Epidermal melanocyte (primary cell): ENCODE measurements at regions not wholly inside any gene's neighbourhood (a gene's known extent, or its start where the extent isn't known, plus 50 kb on each side); places are given as distances from the start of the nearest gene placed in this dataset.
"Not testable (repeated sequence)": the region's sequence is repeated elsewhere in the genome, so short reads cannot be mapped to it uniquely, and the experiment has no call there.

Experiments used
- DNase-seq: peaks from one replicate; pipeline ENCODE4 v3.0.0; 2011; ENCODE audit warnings: low spot score; ENCODE audit not compliant: insufficient read length

DNA sequence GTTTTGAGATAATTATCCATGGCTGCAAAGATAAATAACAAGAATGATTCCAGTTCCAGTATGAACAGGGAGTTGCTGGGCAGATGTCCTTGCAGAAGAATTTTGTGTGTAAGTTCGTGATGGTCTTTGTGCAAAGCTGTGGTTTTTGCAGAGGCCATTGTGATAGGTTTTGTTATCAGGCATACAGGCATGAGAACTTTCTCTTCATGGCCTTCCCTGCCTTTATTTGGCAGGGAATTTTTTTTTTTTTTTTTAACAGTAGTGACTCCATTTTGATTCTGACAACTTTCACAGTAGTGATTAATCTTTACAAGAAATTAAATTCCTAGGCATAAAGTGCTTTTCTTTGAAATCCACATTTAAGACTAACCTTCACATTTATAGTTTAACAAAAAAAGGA is 1999.5 kb upstream of the CDH6 start:
- no peak for DNase-seq

DNA sequence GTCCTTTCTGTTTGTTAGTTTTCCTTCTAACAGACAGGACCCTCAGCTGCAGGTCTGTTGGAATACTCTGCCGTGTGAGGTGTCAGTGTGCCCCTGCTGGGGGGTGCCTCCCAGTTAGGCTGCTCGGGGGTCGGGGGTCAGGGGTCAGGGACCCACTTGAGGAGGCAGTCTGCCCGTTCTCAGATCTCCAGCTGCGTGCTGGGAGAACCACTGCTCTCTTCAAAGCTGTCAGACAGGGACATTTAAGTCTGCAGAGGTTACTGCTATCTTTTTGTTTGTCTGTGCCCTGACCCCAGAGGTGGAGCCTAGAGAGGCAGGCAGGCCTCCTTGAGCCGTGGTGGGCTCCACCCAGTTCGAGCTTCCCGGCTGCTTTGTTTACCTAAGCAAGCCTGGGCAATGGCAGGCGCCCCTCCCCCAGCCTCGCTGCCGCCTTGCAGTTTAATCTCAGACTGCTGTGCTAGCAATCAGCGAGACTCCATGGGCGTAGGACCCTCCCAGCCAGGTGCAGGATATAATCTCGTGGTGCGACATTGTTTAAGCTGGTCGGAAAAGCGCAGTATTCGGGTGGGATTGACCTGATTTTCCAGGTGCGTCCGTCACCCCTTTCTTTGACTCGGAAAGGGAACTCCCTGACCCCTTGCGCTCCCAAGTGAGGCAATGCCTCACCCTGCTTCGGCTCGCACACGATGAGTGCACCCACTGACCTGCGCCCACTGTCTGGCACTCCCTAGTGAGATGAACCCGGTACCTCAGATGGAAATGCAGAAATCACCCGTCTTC is 2002.0 kb upstream of the CDH6 start:
- not testable (repeated sequence) for DNase-seq

DNA sequence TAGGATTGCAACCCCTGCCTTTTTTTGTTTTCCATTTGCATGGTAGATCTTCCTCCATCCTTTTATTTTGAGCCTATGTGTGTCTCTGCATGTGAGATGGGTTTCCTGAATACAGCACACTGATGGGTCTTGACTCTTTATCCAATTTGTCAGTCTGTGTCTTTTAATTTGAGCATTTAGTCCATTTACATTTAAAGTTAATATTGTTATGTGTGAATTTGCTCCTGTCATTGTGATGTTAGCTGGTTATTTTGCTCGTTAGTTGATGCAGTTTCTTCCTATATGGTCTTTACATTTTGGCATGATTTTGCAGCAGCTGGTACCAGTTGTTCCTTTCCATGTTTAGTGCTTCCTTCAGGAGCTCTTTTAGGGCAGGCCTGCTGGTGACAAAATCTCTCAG is 2003.1 kb upstream of the CDH6 start:
- DNase-seq: not testable (repeated sequence)

DNA sequence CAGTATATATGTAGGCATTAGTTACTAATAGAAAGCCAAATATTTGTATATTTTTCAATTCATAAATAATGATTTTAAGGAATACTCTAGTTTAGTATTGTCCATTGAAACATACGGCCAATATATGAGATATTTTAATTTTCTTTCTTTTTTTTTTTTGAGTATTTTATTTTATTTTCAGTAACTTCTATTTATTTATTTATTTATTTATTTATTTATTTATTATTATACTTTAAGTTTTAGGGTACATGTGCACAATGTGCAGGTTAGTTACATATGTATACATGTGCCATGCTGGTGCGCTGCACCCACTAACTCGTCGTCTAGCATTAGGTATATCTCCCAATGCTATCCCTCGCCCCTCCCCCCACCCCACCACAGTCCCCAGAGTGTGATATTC is 2007.1 kb upstream of the CDH6 start:
- DNase-seq: not testable (repeated sequence)

DNA sequence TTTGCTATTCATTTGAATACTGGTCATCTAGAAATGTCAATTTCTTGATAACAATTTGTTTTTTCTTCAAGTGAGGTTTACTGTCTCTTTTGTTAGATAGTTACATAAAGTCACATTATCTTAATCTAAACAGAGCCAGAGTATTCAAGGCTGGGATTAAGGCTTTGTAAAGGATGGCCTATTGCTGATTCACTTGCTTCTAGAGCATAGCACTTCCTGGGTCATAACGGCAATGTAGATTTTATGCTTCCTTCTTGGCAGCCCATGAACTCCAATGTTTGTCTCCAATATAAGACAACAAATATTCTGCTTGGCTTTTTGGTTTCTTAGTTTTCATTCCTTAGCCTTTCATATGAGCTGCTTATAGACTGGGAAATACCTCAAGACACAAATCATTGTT is 2007.9 kb upstream of the CDH6 start:
- no peak for DNase-seq

GRCh38 chr5:29175774-29176173 is 2017.7 kb upstream of the CDH6 start:
- DNase-seq: no peak

DNA sequence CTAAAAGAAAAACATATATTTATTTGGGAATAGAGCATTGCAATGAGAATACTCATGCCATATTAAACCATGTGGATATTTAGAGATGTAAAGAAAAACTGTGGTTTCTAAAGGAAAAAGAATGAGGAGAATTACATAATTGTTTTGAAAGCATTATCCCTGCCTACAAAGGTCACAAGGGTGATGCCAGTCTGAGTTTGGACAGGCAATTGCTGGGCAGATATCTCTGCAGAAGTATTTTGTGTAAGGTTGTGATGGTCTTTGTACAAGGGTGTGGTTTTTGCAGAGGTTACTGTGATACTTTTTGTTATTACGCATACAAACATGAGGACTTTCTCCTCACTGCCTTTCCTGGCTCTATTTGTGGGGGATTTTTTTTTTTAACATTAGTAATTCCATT is 2022.9 kb upstream of the CDH6 start:
- DNase-seq: no peak

DNA sequence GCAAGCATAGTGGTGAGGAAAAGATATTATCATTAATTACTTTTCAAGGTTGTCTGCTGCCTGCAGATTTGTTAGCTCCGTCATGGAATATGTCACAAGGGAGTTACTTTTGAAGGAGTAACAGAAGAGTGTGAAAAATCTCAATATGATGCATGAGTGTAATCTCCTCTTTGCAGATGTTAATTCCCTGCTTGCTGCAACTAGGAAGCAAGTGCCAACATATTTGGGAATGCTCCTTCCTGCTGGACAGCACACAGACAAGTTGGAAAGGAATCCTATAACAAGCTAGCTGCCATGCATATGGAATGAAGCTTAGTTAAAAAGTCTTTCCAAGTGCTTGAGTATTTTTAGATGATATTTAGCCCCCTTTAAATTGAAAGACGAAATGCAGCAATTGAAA is 2023.6 kb upstream of the CDH6 start:
- DNase-seq: no peak

DNA sequence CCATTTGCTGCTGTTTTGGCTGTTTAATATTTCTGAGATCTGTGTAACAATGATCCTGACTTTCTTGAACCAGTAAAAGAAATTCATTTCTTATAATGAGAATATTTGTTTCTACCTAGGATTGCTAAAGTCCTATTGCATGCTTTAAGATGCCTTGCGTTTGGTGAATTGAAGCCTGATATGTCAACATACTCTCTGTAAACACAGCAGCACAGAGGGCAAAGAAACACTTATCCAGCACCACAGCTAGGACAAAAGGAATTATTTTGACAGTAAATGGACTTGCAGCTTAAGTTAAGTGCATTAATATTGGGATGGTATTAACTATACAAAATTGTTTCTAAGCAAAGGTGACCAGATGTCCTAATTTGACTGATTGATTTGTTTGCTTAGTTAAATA is 2031.2 kb upstream of the CDH6 start:
- DNase-seq: no peak

DNA sequence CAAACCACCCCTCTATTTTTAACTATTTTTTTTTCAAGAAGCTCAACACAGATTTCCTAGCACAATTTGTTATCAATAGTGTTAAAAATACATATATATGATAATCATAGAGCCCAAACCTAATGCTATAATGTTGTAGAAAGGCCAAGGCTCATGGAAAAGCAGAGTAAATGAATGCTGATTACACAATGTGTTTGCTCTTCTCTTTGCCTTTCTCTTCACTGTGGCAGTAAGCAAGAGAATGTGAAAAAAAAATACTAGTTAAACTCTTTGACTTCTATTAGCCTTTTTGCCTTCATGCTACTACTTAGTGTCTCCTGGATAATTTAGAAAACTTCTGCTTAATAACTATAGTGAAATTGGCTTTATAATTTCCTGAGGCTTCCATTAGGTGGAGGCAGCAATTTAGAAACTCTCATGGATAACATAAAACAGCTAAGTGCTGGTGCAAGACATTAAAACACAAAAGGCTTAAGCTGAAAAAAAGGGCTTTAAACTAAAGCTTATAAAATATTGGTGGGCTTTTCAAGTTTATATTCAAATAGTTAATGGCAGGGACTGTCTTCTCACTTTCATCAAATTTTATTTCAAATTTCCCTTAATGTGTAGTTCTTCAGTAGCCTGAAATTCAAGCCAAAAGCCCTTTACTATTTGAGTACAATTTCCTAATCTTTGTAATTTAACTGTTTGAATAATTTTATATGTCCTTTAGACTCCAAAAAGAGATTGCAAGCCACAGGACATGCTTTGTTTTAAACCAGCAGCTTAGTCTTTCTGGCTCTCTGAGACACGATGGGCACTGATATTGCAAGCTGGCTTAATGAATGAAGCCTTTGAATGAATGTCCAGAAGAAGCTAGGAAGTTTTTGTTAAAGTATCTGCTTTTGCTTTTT is 2031.8 kb upstream of the CDH6 start:
- no peak for DNase-seq

DNA sequence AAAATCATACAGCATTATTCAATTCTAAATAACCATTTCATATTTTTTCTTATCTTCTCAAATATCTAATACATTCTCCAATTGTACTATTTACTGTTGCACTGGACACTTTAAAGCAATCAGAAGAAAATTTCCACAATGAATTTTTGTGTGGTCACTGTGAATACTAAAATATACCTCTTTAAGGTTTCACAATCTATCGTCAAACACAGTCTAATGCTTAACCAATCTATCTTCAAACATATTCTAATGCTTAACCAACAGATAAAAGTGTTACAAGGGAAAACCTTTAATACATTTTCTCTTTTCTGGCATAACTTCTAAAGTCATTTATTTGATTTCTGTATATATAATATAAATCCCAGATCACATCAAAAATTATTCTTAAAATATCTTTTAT is 2035.5 kb upstream of the CDH6 start:
- no peak for DNase-seq

GRCh38 chr5:29150840-29151239 is 2042.6 kb upstream of the CDH6 start:
- DNase-seq: no peak

GRCh38 chr5:29148581-29148980 is 2044.9 kb upstream of the CDH6 start:
- DNase-seq: no peak

- no peak for DNase-seq
These were observed 2045.4 kb upstream of the CDH6 start for GRCh38 chr5:29148073-29148472.

DNA sequence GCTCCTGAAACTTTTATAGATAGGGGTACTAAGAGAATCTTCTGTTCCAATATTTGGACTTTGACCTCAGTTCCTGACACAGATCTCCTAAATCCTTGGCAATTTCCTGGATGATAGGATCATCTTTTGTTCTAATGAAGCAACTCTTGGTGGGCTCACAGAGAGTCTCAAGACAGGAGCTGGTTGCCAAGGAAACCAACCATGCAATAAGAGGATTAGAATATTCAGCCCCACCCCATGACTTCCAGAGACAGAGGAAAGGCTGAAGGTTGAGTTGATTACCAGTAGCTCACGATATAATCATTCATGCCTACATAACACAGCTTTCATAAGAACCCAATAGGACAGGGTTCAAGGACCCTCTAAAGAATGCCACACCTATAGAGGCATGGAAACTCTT is 2050.2 kb upstream of the CDH6 start:
- no peak for DNase-seq

DNA sequence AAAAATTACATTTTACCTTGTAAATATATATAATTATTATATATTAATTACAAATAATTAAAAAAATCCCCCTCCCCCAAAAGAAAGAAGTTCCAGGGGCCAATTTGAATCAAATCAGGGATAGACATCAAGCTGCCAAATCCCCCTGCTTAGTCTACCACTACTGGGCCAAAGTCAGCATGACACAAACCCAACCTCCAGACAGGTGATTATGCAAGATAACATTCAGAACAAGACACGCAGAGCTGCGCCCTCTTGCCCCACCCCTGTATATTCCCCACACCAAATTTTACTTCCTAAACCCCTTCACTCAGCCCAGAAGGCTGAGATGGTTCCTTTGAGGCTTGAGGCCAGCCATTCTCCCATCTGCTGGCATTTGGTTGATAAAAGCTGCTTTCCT is 2059.1 kb upstream of the CDH6 start:
- no peak for DNase-seq

- no peak for DNase-seq
These were observed 2062.2 kb upstream of the CDH6 start for GRCh38 chr5:29131285-29131684.

GRCh38 chr5:29130786-29131185 is 2062.7 kb upstream of the CDH6 start:
- no peak for DNase-seq

DNA sequence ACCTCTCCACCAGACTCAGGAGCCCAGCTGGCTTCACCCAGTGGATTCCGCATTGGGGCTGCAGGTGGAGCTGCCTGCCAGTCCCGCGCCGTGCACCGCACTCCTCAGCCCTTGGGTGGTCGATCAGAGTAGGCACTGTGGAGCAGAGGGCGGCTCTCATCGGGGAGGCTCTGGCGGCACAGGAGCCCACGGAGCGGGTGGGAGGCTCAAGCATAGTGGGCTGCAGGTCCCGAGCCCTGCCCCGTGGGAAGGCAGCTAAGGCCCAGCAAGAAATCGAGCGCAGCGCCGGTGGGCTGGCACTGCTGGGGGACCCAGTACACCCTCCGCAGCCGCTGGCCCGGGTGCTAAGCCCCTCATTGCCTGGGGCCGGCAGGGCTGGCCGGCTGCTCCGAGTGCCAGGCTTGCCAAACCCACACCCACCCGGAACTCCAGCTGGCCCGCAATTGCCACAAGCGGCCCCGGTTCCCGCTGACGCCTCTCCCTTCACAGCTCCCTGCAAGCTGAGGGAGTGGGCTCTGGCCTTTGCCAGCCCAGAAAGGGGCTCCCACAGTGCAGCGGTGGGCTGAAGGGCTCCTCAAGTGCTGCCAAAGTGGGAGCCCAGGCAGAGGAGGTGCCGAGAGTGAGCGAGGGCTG is 2065.8 kb upstream of the CDH6 start:
- not testable (repeated sequence) for DNase-seq

GRCh38 chr5:29126462-29126861 is 2067.0 kb upstream of the CDH6 start:
- not testable (repeated sequence) for DNase-seq

GRCh38 chr5:29122306-29122705 is 2071.2 kb upstream of the CDH6 start:
- DNase-seq: no peak

DNA sequence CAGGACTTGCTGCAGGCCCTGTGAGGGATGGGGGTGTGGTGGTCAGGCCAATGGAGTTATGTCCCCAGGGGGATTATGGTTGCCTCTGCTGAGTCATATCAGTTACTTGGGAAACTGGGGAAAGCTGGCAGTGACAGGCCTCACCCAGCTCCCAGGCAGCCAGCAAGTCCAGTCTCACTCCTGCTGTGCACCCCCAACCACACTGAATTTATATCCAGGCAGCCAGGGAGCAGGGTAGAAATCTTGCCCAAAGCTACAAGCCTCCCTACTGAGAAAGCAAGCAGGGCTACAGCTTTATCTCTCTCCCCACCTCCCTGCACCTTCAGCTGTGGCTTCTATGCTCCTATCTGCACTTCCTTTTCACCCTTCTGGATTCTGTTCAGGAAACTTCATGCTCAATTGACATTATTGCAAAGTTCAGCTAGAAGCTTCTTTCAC is 2076.0 kb upstream of the CDH9 start:
- DNase-seq: no peak
